ENCODE measurements at regions not wholly inside any gene's neighbourhood (a gene's known extent, or its start where the extent isn't known, plus 50 kb on each side); places are given as distances from the start of the nearest gene placed in this dataset.

DNA sequence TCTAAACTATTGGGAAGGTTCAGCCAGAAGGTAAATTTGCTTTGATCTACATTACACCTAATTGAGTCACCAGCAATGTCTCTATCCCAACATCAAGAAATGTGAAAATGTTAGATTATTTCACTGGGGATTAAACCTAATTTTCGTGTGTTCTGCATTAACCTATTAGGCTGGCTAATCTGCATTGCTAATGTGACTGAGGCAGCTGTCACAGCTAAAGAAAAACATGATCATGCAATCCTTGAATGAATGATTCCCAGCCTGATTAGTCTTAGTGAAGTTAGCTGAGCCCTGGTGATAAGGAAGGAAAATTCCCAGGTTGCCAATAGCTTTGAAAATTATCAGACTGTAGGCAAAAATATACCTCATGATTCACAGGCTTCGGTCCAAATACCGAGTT is 135.3 kb downstream of the LINC00237 start:
- TF ChIP-seq SIN3A (IDR thresholded peaks at IDR 0.05; ENCODE audit: borderline replicate concordance, insufficient read depth, low read depth, low read length), result no peak
- TF ChIP-seq POLR2AphosphoS5 (IDR thresholded peaks at IDR 0.05; ENCODE audit: low read depth, low read length), result no peak
- TF ChIP-seq, protein P1, sequence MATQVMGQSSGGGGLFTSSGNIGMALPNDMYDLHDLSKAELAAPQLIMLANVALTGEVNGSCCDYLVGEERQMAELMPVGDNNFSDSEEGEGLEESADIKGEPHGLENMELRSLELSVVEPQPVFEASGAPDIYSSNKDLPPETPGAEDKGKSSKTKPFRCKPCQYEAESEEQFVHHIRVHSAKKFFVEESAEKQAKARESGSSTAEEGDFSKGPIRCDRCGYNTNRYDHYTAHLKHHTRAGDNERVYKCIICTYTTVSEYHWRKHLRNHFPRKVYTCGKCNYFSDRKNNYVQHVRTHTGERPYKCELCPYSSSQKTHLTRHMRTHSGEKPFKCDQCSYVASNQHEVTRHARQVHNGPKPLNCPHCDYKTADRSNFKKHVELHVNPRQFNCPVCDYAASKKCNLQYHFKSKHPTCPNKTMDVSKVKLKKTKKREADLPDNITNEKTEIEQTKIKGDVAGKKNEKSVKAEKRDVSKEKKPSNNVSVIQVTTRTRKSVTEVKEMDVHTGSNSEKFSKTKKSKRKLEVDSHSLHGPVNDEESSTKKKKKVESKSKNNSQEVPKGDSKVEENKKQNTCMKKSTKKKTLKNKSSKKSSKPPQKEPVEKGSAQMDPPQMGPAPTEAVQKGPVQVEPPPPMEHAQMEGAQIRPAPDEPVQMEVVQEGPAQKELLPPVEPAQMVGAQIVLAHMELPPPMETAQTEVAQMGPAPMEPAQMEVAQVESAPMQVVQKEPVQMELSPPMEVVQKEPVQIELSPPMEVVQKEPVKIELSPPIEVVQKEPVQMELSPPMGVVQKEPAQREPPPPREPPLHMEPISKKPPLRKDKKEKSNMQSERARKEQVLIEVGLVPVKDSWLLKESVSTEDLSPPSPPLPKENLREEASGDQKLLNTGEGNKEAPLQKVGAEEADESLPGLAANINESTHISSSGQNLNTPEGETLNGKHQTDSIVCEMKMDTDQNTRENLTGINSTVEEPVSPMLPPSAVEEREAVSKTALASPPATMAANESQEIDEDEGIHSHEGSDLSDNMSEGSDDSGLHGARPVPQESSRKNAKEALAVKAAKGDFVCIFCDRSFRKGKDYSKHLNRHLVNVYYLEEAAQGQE (IDR thresholded peaks at IDR 0.05; ENCODE audit: insufficient read depth in 1 of 2, low read depth in 2 of 2, low read length in 1 of 2), result no peak
- TF ChIP-seq, protein P2, sequence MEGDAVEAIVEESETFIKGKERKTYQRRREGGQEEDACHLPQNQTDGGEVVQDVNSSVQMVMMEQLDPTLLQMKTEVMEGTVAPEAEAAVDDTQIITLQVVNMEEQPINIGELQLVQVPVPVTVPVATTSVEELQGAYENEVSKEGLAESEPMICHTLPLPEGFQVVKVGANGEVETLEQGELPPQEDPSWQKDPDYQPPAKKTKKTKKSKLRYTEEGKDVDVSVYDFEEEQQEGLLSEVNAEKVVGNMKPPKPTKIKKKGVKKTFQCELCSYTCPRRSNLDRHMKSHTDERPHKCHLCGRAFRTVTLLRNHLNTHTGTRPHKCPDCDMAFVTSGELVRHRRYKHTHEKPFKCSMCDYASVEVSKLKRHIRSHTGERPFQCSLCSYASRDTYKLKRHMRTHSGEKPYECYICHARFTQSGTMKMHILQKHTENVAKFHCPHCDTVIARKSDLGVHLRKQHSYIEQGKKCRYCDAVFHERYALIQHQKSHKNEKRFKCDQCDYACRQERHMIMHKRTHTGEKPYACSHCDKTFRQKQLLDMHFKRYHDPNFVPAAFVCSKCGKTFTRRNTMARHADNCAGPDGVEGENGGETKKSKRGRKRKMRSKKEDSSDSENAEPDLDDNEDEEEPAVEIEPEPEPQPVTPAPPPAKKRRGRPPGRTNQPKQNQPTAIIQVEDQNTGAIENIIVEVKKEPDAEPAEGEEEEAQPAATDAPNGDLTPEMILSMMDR (IDR thresholded peaks at IDR 0.05), result no peak
- TF ChIP-seq TCF7L2 (IDR thresholded peaks at IDR 0.05; ENCODE audit: low read depth, low read length), result no peak

DNA sequence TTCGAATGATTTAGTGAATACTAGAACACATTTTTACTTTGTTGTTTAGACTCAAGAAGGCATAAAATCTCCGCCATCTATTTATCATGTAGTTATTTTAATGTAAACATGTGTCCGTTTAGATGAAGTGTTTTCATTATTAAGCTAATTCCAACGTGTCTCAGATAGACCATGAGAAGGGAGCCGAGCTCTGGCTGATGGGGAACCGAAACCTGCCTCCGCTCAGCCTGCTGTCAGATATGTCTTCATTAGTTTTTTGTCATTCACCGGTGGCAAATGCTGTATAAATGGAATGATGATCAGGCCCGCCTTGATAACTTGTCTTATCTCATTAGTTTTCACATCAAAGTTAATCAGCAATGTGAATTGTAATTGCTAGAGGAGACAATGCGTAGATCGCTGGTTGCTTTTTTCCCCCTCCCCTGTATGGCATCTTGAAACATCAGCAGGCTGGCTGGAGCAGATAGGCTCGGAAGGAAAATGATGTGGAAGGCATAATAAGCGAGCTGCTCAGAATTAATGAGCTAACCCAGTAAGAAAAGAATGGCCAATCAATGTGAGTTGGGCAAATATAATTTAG is 136.4 kb downstream of the LINC00237 start:
- ChIA-PET POLR2A (no interaction called here), CTCF (no interaction called here)
- ATAC-seq, result no peak
- Histone ChIP-seq H3K4me3 (ENCODE audit: low read depth in 2 of 2, low read length in 2 of 2) (no peak overlapping the region), H3K27me3 (ENCODE audit: control insufficient read depth, insufficient read depth, low read length) (peaks cover 4% of the 10 kb centered on the region), H3K9me3 (ENCODE audit: control insufficient read depth, insufficient read depth, low read depth, low read length) (no peaks in the 10 kb centered on the region), H3K4me1 (ENCODE audit: control insufficient read depth, insufficient read depth, low read length) (no peaks in the 10 kb centered on the region), H3K27ac (ENCODE audit: low read length) (no peak overlapping the region), H3K36me3 (ENCODE audit: control insufficient read depth, insufficient read depth, low read length) (no peaks in the 10 kb centered on the region)
- TF ChIP-seq SIN3A (IDR thresholded peaks at IDR 0.05; ENCODE audit: borderline replicate concordance, insufficient read depth, low read depth, low read length) (no peak), POLR2AphosphoS5 (IDR thresholded peaks at IDR 0.05; ENCODE audit: low read depth, low read length) (no peak), TCF7L2 (IDR thresholded peaks at IDR 0.05; ENCODE audit: low read depth, low read length) (no peak)
- TF ChIP-seq, protein P1 (IDR thresholded peaks at IDR 0.05; ENCODE audit: insufficient read depth in 1 of 2, low read depth in 2 of 2, low read length in 1 of 2), result no peak
- TF ChIP-seq, protein P2 (IDR thresholded peaks at IDR 0.05), result no peak
- DNase-seq (ENCODE audit: low read depth, low spot score), result no peak
- in situ Hi-C loops (cut with HindIII; ENCODE audit: low pct_unique_long_range_greater_than_20kb, low sequenced_read_pairs), result no loop called here
- no TSS peak for BruUV-seq (replicated peaks)
- intact Hi-C loops (cut with micrococcal nuclease; ENCODE audit: unreplicated experiment), result no loop called here

More for the DNA sequence above, 135.3 kb downstream of the LINC00237 start:
- ChIA-PET CTCF (no interaction called here), POLR2A (no interaction called here)
- in situ Hi-C loops (cut with HindIII; ENCODE audit: low pct_unique_long_range_greater_than_20kb, low sequenced_read_pairs), result no loop called here
- Histone ChIP-seq H3K36me3 (ENCODE audit: control insufficient read depth, insufficient read depth, low read length) (no peaks in the 10 kb centered on the region), H3K27me3 (ENCODE audit: control insufficient read depth, insufficient read depth, low read length) (peaks cover 4% of the 10 kb centered on the region), H3K27ac (ENCODE audit: low read length) (no peak overlapping the region), H3K9me3 (ENCODE audit: control insufficient read depth, insufficient read depth, low read depth, low read length) (no peaks in the 10 kb centered on the region), H3K4me1 (ENCODE audit: control insufficient read depth, insufficient read depth, low read length) (no peaks in the 10 kb centered on the region), H3K4me3 (ENCODE audit: low read depth in 2 of 2, low read length in 2 of 2) (no peak overlapping the region)
- ATAC-seq (no peak), DNase-seq (ENCODE audit: low read depth, low spot score) (no peak)
- intact Hi-C loops (cut with micrococcal nuclease; ENCODE audit: unreplicated experiment), result no loop called here
- no TSS peak for BruUV-seq (replicated peaks)
